Activated gamma-delta T cell treated with Interleukin-2 at 50 U/mL for 16 hours (primary cell): ENCODE measurements at regions not wholly inside any gene's neighbourhood (a gene's known extent, or its start where the extent isn't known, plus 50 kb on each side); places are given as distances from the start of the nearest gene placed in this dataset.
A peak's percentile ranks its signal among the peaks of the same experiment; 100 is the strongest.

ENCODE experiments used
- DNase-seq: peaks from one replicate; pipeline ENCODE4 v3.0.0-alpha.2; 2020

DNA sequence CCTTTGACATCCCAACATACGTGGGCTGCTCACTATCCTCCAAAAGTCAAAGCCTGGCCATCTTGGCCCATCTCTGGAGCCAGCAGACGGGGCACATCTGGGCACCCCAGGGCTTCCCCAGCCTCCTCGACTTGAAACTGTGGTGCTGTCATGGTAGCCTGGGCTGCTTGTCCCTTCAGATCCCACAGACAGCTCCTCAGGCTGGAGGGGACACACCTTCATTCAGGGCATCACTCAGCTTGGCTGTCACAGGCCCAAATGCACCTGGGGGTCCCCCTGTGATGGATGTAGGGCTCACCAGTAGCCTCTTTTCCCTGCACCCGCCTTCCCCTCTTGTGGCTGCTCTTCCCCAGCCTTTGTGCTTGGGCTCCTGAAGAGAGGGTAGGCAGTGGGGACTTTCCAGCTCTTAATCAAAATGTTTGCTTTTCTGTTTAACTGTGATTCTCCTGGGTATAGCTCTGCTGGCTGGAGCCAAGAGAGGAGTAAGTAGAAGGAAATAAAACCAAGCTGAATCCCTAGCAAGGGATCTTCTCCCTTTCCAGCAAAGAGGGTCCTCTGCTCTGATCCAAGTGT lies 92.3 kb downstream of the GYPC start:
- no peak for DNase-seq

DNA sequence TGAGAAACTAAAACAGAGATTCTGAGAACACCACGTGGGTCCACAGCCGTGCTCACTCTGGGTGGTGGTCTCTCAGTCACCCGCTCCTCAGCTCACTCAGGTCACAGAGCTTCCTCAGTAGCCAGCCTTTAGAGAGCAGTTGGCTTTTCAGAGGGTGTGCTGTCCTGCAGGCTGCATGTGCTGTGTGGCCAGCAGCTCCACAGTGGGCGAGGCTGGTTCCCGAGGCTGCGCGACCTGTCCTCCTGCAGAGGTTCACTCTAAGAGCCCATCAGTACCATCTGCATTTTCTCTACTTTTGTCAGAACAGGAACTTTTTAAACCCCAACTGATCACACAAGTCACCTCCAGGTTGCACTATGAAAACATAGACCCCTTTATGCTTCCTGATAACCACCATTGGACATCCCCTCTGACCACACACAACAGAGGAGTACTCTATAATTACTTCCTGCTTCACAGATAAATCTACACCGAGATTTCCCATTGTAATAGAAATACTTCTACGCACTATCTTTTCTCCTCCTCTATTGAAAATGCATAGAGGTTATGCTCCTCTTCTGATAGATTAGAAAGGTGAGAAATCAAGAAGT lies 93.1 kb downstream of the GYPC start:
- DNase-seq: no peak

DNA sequence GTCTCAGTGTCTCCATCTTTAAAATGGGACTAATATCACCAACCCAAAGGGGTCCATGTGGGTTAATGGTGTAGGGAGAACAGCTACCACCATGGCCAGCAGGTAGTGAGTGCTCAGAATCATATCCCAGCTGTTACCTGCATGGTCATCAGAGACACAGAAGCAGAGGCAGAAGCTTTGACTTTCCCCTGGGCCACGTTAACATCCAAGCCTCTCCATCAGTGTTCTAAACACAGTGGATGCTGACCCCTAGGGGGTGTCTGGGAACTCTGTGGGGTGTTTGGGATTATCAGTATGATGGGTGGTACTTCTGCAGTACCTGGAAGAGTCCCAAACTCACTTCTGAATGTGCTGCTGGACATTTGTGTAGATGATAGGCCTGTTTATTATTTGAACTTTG lies 93.6 kb downstream of the GYPC start:
- no peak for DNase-seq

DNA sequence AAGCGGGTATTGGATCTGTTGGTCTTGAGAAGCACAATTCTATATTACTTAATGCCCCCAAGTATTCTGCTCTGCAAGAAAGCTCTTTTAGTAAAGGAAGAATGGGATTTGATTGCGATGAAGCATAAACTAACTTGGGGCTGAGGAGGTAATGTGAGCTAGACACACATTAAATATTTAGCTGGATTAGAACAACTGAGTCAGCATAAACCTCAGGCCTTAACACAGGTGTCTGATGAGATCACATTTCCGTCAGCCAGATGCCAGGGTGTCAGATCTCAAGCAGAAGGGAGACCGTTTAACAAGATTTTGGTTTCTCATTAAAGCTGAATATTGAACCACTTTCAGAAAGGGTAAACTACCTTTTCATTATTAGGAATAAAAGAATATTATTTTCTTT lies 94.5 kb downstream of the GYPC start:
- no peak for DNase-seq

DNA sequence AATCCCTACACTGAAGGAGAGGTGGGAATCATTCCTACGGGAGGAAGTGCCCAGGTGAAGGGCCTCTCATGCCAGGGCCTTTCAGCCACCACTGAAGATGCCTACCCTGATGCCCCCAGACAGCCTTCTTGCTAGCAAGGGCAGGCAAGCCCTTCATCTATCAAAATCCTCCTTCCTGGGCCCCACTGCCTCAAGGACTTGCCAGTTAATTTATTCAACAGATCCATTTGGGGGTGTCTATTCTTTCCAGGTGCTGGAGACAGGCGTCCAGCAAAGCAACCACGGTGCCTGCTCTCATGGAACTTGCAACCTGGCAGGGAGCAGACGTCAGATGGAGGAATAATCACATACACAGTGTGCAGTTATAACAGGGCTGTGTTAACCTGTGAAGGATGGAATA lies 95.5 kb downstream of the GYPC start:
- DNase-seq: no peak

DNA sequence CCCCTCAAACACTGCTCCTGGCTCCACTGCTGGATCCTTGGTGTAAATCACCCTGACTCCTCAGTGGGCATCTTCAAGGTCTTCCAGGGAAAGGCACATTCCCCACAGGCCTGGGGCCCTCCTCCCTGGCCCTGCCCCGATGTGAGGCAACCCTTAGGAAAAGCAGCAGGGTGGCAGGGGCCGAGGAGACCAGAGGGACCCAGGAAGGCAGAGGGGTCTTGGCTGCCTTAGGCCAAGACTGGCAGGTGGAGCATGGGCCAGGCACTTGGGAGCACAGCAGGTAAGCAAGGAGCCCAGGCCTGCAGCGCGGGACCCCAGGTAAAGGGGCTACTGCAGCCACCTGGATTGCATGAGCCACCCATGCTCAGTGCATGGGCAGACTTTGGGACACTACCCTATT lies 96.9 kb downstream of the GYPC start:
- no peak for DNase-seq

DNA sequence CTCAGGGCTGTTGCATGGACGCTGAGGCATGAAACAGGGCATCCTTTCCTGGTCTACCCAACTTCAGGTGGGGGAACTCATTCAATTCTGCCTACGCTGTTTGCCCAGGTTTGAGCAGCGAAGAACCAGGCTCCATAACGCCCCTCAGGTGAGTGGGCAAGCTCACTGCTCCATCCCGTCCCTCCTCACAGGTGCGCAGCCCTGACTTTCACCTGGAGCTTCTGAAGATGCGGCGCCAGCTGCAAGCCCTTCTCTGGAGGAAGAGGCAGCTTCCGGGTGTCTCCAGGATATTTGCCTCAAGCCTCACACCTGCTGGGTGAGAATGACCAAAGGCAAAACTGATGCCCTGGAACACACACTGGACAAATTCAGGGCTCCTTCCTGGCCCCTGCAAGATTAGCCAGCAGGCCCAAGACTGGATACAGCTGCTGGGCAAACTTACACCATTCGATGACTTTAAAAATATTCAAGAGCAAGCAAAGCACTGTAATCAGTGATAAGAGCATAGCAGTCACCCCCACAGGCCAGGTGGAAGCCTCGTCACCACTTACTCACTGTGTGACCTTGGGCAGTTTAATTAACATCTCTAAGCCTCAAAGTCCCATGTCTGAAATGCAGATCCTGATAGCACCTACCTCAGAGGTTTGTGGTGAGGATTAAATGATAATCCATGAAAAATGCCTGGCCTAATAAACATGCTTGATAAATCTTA lies 97.7 kb downstream of the GYPC start:
- DNase-seq: no peak

DNA sequence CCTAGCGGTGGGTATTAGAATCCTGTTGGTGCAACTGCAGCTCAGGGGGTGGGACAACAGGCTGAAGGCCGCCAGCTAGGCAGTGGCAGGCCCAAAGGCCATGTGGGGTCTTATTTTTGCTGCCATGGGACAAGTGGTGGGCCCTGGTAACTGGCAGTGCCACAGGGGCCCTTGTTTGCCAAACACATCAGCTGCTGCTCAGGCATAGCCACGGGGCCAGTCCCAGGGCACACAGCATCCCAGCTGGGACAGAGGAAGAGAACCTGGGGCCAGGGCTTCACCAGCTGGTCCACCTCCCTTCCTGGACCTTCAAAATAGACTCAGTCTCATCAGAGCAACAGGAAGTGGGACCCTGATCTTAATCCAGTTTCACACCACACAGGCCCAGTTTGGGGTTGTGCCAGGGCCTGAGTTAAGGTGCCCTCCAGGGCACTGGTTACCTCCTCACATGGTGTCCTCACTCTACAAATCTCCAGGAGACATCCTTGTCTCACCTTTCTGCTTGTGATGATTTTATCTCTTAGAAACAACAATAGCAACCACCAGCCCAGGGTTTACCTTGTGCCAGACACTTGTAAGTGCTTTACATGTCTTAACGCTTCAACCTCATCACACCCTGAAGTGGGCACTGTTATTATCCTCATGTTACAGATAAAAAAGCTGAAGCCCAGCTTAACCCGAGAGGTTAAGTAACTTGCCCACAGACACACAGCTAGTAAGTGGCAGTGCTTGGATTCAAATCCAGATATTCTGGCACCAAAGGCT lies 98.5 kb downstream of the GYPC start:
- no peak for DNase-seq

DNA sequence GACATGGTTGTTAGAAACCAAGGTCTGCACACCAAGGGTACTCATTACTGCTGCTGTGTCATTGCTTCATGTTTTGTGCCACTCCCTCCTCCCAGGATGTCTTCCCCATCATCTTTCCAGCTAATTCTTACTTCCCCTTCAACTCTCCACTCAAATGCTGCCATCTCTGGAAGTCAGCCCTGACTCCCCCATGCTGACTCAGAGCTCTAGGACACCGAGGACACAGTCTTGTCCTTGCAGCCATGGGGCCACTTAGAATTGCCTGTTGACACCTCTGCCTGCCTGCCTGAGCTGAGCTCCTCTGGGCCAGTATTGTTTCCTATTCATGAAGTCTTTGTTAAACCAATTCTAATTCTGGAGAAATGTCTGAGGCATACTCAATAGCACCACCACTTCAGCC lies 100.2 kb downstream of the GYPC start:
- DNase-seq: no peak

DNA sequence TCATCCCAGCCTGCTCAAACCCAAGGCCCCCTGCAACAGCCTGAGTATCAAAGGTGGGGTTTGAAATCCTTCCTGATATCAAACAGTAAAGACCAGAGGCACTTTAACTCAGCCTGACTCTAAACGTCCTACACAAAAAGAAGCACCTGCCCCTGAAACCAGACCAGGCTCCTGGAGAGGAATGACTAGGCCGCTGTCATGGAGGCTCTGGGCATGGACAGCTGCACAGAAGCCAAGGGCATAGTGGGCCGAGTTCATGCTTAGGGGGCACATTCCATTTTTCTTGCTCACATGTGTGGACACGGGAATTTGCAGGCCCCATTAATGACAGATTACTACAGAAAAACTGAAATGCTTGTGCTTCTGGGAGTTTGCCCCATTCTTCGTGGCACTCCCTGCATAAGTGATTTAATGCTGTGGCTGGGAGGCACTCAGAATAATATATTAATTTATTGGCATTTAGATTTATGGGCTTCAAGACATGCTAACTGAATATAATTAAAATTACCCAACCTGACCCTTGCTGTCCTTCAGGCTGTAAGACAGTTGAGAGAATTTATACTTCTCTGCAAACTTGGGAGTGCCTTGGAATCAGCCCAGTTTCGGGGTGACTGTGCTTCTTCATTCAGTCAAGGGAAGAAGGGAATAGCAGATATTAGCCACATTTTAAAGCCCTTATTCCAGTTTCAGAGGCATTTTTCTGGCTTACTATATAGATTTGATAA lies 105.5 kb downstream of the GYPC start:
- no peak for DNase-seq

DNA sequence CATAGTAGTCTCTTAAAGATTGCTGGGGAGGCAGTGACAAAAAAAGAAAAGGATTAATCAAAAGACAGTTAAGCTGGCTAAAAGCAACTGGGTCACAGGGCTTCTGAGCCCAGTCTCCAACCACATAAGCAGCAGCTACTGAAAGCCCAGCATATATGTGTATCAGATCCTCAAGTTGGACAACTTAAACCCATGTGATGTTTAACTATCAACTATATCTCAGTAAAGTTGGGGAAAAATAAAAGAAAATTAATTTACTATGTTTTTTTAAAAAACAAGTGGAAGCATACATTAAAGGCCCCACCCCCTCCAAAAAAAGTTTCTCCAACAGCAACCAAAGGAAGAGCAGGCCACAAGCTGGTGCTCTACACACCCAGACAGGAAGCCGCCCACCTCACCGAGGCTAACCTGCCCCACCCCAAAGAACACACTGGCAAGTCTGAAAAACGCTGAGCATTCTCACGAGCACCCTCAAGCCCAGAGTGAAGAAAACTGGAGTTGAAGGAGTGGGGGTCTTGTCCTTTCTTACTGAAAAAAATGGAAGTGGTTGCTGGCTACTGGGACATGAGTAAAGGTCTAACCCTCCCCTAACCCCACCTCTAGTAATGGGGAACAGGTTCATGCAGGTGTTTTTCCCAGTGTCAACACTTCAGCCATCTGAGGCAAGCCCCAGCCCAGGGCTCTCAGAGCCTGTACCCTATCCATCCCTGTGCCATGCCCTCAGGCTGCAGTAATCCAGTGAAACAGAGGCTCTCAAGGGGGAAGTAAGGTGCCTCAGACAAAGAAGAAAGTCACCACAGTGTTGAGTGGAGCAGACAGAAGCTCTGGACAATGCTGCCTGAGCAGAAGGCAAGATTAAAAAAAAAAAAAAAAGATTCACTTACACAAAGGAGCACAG lies 106.3 kb downstream of the GYPC start:
- DNase-seq: peak; percentile 65

DNA sequence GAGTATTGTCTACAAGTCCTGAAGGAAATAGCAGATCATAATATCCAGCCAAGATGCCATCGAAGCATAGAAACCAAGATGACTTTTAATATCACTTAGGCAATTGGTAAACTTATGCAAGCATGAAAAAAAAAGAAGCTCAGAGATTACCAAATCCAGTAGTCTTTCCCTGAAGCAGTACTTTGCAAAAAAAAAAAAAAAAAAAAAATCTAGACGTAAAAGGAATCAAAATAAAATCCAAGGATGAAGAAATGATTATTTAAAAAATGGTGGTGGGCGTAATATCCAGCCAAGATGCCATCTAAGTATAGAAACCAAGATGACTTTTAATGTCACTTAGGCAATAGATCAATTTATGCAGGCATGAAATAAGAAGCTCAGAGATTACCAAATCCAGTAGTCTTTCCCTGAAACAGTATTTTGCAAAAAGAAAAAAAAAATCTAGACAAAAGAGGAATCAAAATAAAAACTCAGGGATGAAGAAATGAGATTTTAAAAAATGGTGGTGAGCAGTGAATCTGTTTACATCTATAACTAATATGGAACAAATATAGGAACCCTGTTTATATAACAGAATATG lies 108.8 kb downstream of the GYPC start:
- DNase-seq: no peak

DNA sequence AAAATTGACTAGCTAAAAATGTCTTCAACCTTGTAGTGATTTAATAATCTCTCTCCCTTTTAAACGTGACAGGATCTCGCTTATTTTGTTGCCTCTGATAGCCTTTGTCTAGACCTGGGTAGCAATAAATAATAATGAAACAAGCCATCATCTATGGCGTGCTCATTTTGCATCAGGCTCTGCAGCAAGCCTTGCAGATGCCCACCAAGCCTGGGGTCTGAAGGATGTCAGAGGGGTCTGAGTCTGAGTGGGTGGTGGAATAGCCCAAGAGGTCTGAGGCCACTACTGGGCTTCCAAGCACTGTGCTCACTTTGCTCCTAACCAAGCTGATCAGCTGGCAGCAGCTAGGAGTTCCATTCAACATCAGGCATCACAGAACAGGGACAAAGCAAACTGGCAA lies 109.4 kb downstream of the GYPC start:
- DNase-seq: no peak

DNA sequence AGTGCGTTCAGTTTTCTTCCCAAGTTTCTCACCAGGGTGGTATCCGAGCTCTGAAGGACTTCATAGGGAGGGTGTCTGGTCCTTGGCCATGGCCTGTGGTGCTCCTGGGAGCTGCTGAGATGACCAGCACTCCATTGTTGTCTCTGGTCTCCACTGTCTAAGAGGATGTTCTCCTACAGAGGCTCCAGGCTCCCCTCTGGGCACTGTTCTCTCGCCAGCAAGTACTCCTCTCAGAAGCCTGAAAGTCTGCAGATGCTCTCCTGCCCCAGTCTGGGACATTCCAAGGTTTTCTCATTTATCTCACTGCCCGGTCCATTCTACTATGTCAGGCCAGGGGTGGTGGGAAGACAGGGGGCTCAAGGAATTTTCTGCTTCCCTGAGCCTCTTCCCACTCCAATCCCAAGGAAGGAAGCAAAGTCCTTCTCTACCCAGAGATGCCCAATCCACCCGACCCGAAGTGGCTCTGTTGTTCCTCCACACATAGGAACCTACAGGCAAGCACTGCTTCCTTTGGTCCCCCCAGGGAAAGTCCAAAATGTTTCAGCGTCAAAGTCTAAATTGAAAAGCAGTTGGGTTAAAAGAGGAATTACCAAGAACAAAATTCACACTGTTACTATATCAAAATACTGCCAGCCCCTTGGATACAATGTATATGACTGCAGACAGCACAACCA lies 110.5 kb downstream of the GYPC start:
- DNase-seq: no peak

DNA sequence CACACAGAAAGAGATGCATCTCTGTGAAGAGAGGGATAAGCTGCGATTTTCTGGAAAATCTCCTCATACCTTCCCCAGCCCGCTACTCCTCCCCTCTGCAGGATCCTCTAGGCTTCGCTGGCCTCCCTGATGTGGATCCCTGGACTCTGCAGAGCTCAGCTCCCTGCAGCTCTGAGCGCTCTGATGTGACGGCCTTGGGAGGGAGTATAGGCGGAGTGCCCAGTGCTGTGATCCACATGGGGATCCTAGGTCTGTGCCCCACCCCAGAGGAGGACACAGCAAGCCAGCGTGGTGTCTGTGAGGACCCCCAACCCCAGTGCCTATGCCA lies 111.0 kb downstream of the GYPC start:
- DNase-seq: no peak

DNA sequence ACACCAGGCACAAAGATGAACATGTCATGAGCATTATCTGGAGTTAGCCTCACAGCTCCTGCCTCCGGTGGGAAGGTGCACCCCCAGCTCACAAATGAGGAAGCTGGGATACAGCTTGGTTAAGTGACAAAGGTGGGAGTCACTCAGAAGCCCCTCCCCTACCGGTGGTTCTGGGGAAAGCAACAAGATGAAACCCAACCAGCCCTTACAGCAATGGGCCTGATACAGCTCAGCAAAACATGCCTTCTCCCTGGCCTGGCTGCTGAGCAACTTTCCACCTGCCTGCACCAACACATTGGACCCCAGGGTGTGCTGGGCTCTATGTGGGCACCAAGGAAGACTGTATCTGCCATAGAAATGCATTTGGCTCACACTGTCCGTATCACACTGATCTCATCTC lies 113.2 kb downstream of the GYPC start:
- DNase-seq: no peak

DNA sequence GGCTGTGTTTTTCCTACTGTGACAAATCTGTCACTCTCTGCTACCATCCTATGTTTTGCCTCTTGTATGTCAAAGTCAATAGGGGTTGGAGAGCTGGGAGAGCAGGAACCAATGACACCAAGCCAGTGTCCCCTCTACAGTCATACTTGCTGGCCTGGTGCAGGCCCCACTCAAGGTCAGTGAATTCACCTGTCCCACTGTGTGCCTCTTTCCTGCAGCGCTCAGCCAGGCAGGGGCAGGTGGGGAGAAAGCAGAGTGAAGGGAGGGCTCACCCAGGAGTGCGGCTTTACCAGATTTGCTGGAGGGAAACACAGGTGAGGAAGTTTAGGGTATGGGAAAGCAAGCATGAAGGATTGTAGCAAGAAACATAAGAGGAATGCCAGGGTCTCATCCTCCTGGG lies 114.5 kb downstream of the GYPC start:
- DNase-seq: no peak

DNA sequence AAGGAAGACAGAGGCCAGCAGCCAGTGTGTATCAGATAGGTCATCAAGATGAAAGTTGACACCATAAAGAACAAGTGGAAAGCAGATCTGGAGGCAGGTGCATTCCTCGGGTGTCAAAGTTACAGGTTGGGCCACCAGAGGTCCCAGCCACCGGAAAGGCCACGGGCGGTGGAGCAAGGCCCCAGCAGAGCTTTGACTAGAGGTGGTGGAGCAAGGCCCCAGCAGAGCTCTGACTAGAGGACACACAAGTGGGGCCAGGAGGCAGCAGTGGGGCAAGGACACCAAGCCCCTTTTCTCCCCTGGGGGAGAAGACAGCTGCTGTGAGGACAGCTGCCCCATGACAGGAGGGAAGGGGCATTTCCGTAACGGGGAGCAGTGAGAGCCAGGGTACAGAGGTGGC lies 115.1 kb downstream of the GYPC start:
- DNase-seq: no peak

DNA sequence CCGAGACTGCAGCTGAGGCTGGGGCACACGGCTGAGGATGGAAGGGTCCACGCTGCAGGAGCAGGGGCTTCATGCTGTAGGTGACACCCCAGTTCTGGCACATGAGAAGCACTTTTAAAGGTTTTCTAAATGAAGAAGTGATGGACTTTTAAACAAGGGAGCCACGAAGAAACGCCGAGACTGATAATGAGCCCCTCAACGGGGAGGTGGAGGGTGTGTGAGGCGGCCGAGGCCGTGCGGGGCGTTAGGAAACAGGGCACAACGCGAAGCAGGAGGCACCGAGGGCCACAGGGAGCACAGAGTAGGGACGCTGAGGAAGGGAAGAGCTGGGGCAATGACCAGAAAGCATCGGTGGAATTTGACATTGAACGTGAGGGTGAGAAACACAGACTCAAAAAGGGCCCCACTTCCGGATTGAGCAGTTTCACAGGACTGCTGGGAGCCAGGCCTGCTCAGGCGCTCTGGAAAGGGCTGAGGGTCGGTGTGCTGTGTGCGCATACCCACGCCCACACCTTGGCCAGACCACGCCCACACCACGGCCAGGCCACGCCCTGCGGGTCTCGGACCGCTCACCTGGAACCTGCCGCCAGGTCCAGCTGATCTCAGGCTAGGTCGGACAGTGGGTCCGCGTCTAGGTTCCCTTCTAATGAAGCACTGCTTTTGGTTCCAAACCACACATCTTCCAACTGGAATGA lies 115.7 kb downstream of the GYPC start:
- DNase-seq: no peak

DNA sequence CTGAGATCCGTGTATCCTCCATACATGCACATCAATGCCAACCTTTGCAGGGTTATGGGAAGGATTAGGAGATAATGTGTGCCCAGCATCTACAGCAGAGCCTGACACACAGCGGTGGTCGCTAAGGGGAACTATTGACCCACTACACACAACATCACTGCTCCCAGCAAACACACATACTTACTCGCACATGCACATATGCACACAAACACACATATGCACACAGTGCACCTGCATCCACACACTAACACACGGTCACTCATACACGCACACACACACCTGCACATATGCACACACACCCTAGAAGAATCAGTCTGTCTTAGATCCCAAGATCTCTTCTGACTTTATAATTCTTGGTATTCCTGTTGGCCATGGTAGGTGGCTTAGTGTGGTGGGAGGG lies 118.3 kb downstream of the GYPC start:
- DNase-seq: no peak

DNA sequence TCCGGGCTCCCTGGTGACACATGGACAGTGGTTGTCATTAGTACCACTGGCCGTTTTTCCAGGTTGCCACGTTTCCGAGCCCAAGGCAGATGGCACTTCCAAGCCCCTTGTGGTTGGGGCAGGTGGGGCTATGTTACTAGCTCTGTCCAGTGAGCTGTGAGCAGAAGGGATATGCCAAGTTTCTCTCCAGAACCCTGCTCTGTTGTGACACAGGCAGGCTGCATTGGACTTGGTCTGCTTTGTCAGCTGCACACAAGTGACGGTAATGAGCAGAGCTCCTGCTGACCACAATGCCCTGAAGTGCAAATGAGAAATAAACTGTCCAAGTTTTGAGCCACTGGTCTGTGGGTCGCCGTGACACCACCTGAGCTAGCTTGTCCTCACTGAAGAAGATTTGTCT lies 118.8 kb downstream of the GYPC start:
- no peak for DNase-seq
